Activated gamma-delta T cell (primary cell): ENCODE measurements at regions not wholly inside any gene's neighbourhood (a gene's known extent, or its start where the extent isn't known, plus 50 kb on each side); places are given as distances from the start of the nearest gene placed in this dataset.

ENCODE experiments used
- DNase-seq: peaks from one replicate; lab custom pipeline; 2025; lab: John Stamatoyannopoulos, UW

DNA sequence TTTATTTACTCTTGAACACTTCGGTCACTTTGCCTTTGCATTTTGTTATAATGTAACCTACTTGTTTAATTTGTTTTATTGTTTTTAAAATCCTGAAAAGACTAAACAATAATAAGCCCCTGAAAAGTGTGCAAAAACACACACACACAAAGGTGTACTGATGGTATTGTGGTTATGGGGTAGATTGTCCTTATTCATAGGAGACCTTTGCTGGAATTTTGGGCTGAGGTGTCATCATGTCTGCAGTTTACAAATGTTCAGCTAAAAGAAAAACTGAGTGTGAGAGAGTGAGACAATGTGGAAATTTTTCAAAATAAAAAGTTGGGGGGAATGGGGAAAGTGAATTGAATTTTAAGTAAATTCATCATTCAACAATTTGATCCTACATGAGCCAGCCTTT, 174.9 kb downstream of the QDPR start:
- no peak for DNase-seq

DNA sequence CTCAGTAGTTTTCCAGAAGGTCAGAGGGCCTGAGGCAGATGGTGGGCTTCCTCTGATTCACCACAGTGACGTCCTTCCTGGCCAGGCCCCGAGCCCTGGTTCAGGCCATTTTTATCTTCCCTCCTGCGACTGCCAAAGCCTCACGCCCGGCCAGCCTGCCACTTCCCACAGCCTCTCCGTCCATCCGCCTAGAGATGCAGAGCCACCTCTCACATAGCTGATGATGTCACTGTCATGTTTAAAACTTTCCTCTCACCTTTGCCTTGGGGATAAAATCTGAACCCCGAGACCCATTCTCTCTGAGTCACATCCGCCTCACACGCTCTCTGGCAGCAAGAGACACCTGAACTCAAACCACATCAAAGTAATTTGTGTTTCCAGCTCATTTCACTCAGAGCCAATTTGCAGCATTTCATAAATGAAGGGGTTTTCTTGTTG, 175.3 kb downstream of the QDPR start:
- peak; percentile 24 for DNase-seq

DNA sequence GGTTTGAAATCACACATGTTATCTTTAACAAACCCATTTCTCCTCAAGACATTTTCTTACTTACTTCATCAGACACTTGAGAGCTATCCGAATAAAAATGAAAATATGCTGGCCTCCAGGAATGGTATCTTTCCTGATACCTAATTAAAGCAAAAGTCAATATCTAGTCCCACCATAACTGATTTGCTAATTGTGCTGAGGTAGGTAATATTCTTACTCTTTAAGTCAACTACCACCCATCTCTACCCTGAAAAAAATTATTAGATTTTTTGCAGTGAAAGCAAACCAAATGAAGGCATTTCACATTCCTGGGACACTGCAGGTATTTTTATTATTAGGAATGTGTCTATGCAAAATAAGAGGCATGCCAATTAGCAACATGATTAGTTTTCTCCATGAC, 175.8 kb downstream of the QDPR start:
- DNase-seq: no peak

DNA sequence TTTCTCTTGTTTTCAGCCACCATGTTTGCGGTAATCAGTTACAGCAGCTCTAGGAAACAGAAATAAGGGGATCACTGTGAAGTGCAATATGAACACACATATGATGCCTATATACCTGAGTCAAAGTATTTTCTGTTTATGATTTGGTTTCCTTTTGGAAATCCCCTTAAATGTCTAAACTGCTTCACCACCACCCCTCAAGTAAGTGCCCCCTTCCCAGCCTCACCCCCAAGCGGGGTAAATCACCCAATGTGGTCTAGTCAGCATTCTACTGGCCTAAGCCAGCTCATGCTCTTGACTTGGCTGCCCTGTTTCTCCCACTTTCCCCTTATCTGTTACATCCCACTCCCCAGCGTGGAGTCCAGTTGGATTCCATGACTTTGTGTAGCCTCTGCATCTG, 176.5 kb downstream of the QDPR start:
- no peak for DNase-seq

DNA sequence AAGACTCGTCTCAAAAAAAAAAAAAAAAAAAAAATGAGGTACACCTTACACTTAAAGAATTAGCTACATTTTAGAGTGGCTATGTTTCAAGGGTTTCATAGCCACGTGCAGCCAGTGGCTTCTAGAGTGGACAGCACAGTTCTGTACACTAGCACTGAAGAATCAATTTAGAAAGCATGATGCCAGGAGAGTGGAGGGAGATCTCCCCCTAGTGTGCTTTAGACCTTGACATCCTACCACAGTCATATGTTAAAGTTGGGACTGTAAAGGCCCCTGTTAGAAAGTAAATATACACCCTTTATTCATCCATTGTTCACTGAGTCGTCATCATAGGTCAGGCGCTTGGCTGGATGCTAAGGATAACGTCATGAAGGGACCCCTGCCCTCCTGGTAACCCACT, 179.4 kb downstream of the QDPR start:
- no peak for DNase-seq

DNA sequence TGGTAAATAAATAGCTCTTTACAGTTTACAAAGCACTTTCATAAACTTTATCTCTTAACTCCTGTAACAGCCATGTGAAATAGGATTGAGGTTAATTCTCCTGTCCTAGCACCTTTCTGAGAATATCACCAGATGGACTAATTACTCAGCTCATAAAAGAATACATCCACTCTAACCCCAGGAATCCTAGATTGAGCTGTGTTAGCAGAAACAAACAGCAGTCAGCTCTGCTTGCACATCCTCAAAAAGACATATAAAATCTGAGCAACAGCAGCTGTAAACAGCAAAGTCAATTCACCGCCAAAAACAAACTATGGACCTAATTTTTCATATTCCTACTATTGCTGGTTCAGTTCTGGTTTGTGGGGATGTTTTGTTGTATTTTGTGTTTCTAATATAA, 182.8 kb downstream of the QDPR start:
- DNase-seq: no peak

DNA sequence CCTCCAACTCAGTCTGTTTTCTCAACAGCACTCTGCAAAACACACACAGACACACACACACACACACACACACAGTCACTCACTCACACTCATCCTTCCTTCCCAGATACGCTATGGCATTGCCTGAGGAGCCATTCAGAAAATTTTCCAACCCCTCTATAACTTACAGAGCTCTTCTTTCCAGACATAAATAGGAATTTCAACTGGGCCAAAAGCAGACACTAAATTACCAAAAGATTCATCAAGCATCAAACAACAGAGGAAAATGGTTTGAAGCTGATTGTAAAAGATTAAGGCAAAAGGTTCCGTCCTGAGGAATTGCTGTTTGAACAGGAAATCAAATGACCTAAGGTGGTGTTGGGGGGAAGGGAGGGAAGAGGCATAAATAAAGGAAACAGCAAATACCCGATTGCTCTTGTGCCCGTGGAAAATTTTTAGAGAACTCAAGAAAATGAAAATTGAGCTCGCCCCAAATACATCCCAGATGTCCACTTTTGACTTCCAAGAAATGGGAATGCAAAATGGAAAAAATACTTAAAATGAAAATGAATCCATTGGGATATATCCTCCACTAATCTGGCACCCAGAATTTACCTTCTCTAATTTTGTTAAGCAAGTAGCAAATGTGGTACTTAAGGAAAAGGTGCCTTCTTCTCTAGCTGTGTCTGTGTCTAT, 183.6 kb downstream of the QDPR start:
- DNase-seq: no peak

DNA sequence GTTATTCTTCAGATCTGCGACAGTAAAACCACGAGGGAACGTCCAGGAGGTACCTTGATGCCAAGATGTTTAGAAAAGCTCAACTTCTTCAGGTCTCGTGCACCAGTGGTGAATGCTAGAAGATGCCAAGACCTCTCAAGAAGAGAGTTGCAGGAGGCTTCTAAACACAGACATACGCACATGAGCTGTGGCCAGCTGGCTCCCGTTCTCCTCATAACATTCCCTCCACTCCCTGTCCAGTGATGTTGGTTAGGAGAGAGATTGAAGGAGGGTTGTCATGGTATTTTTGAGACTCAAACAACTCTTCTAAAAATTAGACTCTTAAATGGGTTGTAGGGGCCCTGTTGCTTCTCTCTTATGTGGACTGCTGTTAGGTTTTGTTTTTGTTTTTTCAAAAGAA, 184.3 kb downstream of the QDPR start:
- DNase-seq: no peak

DNA sequence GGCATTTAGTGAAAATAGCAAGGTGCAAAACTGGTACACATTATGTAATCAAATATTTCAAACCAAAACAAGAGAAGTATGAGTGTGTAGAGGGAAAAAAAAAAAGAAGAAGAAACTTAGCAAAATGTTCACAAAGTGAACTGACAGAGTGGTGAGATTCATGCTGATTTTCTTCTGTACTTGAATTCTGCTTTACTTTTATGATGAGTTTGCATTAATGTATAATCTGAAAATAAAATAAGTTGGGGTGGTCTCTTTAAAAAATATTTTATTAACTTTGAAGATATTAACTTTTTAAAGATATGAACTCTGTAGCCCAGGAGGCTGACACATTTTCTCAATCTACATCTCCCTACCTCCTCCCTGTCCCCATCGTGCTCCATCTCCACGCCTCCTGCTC, 185.1 kb downstream of the QDPR start:
- no peak for DNase-seq

DNA sequence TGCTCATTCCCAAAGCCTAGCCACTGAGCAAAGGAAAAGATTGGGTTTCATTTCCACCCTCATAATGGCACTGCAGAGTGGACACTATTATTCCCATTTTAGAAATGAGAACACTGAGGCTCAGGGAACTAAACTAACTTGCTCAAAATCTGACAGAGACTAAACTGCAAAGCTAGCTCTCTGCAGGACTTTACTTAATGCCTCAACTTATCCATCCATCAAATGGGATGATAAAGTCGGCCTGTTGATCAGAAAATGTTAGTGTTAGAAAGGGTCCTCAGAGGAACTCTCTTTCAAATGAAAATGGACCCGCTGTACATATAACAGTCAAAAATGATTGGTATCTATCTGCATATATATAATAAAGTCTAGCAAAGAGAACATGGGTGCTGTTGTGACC, 186.8 kb downstream of the QDPR start:
- DNase-seq: no peak

DNA sequence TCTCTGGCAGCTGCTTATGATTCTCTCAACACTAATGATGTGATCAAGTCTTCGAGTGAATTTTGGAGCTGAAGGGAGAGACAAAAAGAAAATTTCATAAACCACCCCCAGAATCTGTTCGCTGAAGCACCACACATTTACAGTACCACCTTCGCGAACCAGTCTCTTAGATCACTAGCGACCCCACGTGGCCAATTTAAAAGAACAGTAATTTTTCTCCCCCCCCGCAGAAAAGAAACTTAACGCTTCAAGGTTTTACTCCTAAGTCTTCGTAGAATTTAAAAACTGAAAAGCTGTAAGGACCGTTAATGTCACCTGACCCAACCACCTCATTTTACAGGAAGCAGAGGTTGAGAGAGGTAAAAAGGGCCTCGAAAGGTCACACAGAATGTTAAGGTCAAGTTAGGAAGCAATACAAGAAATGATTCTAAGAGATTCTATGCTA, 187.5 kb downstream of the QDPR start:
- DNase-seq: no peak

DNA sequence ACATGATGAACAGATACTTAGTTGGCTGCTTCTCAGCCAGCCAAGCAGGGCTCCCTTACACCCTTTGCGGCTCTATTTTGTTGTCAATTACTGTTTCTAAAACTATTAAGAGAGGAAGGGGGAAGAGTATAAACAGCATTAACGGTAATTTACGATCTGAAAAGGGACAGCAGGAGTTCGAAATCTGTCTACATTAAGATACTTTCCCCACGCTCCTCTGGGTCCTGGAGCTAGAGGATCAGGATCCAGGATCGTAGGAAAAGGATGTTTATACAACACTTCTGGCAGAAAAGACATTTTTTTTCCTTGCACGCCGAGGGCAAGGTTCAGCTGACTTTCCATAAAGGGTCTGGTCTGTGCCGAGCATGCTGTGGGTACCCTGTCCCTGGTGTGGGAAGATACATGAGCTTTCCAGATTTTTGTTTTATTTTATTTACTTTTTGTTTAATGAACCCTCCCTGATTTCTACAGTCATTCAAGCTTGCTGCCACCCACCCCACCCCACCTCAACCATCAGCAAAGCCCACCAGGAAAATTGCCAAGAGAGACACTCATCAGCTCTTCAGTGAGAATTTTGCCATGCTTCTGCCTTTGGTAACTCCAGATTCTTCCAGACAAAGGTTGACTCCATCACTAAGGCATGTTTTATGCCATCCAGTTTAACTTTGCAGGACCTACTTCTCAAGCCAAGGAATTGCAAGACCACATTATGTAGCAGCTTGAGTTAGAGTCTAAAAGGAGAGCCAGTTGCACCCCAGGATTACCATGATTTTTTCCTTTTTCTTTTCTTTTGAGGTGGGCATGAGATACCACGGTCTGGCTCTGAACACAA, 188.1 kb downstream of the QDPR start:
- no peak for DNase-seq

DNA sequence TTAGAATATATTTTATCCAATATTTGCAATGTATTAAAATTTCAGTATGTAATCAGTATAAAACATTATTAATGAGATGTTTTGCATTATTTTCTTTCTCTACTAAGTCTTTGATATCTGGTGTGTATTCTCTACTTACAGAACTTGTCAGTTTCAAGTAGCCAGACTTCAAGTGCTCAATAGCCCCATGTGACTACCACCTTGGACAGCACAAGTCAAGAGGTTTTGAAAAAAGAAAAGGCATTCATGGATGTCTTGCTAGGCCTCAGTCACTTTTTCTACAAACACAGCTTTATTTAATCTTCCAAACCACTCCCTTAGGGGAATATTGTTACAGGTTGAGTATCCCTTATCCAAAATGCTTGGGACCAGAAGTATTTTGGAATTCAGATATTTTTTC, 189.4 kb downstream of the QDPR start:
- DNase-seq: no peak

DNA sequence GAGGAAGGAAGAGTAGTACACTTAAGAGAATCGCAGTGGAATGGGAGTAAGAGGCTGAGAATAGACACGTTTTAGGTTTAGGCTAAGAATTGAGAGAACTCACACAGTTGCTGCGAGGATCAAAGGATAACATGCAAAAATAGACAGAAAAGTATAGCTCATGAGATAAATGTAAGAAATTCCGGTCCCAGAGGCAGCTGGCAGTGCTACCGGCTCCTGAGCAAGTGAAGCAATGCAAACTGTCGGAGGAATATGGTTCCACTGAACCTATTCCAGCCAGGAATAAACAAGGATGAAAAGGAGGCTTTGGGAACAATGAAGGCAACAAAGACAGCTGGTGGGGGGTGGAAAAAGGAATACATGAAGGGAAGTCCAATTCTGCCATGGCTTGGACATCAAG, 191.8 kb downstream of the QDPR start:
- no peak for DNase-seq

DNA sequence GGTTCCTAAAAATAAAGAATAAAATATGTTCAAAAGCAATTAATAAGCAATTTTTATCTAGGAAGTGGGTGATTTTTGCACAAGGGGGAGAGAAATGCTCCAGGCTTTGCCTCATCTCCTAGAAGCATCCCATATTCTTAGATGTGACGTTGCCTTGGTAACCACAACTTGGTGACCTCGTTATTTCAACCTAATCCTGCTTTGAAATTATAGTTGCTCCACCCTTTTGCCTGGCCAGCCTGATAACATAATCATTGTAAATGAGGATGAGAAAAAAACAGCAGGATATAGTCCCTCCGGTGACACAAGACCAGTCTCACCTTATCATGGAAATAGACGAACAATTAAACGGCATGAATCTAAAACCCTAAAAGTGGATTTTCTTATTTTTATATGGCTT, 194.4 kb downstream of the QDPR start:
- DNase-seq: no peak

DNA sequence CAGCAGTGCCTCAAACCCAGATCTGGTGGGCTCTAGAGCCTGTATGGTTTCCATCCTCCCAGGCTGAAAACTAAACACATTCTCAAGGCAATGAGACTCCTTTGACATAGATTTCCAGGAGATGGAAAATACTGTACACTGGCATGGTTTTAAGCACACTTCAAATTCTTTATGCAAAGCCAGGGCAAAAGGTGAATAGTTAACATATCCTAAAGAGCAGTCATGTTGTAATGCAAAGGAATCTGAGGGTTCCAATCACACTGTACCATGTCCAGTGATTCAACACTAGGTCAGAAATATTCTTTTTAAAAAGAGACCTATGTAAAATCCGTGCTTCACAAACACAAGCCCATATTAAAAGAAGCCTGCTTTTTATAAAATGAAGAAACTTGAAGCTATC, 195.3 kb downstream of the QDPR start:
- no peak for DNase-seq

DNA sequence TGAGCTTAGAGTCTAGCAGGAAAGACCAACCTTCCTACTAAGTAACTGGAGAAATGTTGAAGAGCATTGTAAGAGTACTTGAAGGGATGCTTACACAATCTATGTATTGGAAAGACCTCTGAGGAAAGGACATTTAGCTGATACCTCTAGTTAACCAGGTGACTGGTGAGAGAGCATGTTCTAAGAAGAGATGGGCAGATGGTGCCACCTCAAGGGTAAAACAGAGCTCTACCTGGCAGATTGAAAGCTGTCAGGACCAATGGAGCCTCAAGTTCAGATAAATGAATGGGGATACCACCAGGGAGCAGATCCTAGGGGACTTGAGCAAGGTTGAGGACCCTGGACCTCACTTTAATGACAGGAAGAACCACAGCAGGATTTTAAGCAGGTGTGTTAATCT, 196.4 kb downstream of the QDPR start:
- no peak for DNase-seq

DNA sequence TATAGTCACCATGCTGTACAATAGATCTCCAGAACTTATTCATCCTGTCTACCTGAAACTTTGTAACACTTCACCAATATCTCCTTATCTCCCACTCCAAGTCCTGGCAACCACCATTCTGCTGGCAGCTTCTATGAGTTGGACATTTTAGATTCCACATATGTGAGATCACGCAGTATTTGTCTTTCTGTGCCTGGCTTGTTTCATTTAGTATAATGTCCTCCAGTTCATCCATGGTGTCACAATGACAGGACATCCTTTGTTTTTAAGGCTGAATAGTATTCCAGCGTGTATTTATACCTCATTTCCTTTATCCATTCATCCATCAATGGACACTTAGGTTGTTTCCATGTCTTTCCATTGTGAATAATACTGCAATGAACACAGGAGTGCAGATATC, 198.7 kb downstream of the QDPR start:
- no peak for DNase-seq

DNA sequence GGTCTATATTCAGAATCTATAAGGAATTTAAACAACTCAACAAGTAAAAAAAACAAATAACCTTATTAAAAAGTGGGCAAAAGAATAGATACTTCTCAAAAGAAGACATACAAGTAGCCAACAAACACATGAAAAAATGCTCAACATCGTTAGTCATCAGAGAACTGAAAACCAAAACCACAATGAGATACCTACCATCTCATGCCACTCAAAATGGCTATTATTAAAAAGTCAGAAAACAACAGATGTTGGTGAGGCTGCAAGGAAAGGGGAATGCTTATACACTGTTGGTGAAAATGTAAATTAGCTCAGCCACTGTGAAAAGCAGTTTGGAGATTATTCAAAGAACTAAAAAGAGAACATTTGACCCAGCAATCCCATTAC, 201.6 kb downstream of the QDPR start:
- DNase-seq: no peak

DNA sequence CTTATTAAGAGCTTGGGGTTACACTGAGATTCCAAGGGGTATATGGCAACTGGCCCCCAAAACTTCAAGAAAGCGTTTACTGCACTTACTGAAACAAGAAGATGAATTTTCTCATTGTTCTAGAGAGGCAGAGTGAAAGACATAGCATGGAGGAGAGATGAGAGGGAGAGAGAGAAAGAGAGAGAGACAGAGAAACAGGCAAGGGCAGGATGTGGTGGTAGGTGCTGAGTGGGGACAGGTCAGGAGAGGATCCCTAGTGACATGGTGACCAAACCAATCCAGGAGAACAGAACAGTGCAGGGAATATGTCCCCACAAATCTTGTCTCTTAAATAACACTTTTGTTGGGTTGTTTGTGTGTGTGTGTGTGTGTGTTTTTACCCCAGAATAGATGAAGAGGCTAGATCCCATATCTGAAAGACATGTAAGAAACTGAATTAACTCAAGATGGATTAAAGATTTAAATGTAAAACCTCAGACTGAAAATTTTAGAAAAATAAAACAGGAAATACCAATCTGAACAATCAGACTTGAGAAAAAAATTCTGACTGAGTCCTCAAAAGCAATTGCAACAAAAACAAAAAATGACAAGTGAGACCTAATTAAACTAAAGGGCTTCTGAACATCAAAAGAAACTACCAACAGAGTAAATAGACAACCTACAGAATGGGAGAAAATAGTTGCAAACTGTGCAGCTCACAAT, 202.2 kb downstream of the QDPR start:
- no peak for DNase-seq

DNA sequence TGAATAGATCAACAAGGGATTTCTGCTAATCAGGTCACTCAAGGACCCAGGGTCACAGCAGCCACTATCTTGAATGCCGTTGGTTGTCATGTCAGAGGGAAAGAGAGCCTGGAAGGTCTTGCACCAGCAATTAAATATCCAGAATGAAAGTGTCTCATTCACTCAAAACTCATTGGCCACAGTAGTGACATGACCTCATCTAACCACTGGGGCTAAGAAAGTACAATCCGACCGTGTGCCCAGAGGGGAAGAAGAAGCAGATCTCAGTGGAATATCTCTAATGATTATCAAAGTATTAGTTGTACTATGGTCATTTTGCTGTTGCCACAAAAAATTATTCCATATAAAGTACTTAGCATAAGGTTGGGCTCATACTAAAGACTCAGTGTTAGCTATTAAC, 210.0 kb downstream of the QDPR start:
- DNase-seq: no peak

DNA sequence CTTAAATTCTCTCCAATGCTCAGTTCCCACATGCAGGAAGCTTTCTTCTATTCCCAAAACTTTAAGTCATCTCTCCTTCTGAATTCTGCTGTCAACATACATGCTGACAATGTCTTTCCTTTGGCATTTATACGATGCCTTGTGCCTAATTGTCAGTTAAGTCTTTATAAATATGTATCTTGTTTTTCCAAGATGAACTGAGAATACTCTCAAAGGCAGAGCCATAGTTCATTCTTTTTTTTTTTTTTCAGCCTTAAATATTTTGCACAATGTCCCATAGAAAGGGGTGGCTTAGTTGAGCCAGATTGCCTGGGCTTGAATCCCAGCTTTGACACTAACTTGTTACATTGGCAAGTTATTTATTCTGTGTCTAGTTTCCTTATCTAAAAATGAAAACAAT, 210.6 kb downstream of the QDPR start:
- no peak for DNase-seq
